Body of pancreas (tissue), 4 donors: ENCODE measurements at regions not wholly inside any gene's neighbourhood (a gene's known extent, or its start where the extent isn't known, plus 50 kb on each side); places are given as distances from the start of the nearest gene placed in this dataset.

Source experiments
- POLR2A ChIP-seq, 3 donors: fragments of 450-650 bp; IDR thresholded peaks; one replicate each; pipeline ENCODE4 v1.6.1; 2016; ENCODE audit warnings: antibody characterized with exemption in 3 of 3, mild to moderate bottlenecking in 2 of 3
- TF ChIP-seq, protein P1 (sequence below), 7 experiments: fragments of 450-650 bp in 4 of 7; fragments of 200-600 bp in 3 of 7; sonication (generic) in 3 of 7; IDR thresholded peaks; one replicate each; pipeline ENCODE4 v1.5.1; 2016 to 2019; ENCODE audit warnings: antibody characterized with exemption in 7 of 7

DNA sequence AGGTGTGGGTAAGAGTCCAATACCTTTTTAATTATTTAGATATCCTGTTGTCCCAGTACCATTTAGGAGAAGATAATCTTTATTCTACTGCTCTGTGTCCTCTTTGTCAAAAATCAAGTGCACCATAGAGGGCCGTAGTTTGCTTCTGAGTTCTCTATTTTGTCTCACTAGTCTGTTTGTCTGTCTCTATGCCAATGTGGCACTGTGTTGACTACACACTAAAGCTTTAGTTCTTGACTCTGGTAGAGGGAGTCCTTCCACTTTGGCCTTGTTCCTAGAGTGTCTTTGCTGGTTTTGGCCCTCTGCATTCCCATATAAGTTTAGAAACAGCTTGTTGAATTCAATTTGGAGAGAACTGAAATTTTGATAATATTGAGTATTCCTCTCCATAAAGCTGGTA, 75.9 kb downstream of the SCGB2B2 start:
- TF ChIP-seq, protein P1, sequence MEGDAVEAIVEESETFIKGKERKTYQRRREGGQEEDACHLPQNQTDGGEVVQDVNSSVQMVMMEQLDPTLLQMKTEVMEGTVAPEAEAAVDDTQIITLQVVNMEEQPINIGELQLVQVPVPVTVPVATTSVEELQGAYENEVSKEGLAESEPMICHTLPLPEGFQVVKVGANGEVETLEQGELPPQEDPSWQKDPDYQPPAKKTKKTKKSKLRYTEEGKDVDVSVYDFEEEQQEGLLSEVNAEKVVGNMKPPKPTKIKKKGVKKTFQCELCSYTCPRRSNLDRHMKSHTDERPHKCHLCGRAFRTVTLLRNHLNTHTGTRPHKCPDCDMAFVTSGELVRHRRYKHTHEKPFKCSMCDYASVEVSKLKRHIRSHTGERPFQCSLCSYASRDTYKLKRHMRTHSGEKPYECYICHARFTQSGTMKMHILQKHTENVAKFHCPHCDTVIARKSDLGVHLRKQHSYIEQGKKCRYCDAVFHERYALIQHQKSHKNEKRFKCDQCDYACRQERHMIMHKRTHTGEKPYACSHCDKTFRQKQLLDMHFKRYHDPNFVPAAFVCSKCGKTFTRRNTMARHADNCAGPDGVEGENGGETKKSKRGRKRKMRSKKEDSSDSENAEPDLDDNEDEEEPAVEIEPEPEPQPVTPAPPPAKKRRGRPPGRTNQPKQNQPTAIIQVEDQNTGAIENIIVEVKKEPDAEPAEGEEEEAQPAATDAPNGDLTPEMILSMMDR (IDR thresholded peaks at IDR 0.05): no peak
- no peak for TF ChIP-seq POLR2A (IDR thresholded peaks at IDR 0.05)
